ENCODE measurements at regions not wholly inside any gene's neighbourhood (a gene's known extent, or its start where the extent isn't known, plus 50 kb on each side); places are given as distances from the start of the nearest gene placed in this dataset.
"Not testable (repeated sequence)": the region's sequence is repeated elsewhere in the genome, so short reads cannot be mapped to it uniquely, and the experiment has no call there.

GRCh38 chr18:30004965-30005364 is 1037.6 kb downstream of the DSC3 start:
- DNase-seq = no peak

DNA sequence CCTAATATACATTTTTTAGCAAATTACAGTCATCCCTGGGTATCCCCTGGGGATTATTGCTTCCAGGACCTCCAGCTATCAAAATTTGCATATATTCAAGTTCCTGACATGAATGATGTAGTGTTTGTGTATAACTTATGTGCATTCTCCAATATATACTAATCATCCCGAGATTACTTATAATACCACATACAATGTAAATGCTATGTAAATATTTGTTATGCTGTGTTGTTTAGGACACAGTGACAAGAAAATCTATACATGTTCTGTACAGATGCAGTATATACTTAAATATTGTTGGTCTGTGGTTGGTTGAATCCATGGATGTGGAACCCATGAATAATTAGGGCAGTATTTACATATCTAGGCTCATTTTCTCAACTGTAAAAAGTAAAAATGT is 1060.3 kb downstream of the DSC3 start:
- no peak for DNase-seq

DNA sequence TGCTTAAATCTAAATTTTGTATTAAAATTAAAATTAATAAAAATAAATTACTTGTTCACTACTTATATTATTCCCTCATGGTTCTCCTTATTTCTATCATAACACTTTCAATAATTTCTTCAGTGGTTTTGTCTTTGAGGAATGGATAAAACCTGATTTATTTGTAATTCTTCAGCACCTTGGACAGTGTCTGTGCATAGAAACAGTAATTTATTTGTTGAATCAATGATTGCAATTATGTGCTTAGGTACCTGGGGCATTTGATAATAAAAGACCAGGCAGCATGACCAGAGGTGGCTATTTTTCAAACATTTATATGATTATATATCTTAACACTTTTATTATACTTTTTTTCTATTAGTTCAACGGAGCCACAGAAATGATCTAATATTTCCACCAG is 1062.7 kb downstream of the DSC3 start:
- DNase-seq = no peak

DNA sequence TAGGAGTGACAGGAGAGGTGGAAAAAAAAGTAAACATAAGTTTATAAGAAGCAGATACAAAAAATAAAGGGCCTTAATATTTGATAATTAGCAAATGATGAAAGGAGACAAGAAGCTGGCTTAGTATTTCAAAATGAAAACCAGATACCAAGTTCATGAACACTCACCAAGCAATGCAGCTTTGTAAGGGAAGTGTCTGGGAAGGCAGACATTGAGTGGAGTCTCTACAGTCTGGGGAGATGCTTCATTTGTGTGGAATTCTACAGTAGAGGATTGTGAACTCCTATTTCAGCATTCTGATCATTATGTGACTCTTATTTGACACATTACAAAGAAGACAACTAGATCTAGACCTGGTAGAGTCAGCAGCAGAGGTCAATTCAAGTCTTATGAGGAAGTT is 1072.7 kb downstream of the DSC3 start:
- no peak for DNase-seq

- no peak for DNase-seq
Measured at GRCh38 chr18:29962579-29962978, 1080.0 kb downstream of the DSC3 start.

- DNase-seq = no peak
Measured at GRCh38 chr18:29960539-29960938, 1082.0 kb downstream of the DSC3 start.

GRCh38 chr18:29930231-29930630 is 1112.3 kb downstream of the DSC3 start:
- no peak for DNase-seq

DNA sequence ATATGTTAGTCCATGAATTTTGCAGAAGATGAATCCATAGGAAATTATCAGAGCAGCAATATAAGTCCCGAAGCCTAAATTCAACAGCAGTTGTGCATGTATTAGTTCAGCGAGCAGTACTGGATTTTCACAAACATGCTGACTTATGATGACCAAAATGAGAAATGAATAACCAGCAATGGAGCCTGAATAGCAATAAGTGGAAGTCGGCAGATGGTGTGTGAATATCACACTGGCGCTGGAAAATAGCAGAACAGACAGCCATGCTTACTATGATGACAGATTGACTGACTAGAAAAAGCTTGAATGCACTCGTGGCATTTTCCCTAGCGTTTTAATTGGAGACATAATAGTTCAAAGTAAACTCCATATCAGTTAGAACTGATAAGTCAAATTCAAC is 1114.5 kb downstream of the DSC3 start:
- no peak for DNase-seq

GRCh38 chr18:29925566-29925965 is 1117.0 kb downstream of the DSC3 start:
- DNase-seq = no peak

- DNase-seq = no peak
Measured at GRCh38 chr18:29912351-29912750, 1130.2 kb downstream of the DSC3 start.

- DNase-seq = peak in 1 of 2 experiments; percentile 2
Measured at GRCh38 chr18:29892960-29893558, 1149.5 kb downstream of the DSC3 start.

DNA sequence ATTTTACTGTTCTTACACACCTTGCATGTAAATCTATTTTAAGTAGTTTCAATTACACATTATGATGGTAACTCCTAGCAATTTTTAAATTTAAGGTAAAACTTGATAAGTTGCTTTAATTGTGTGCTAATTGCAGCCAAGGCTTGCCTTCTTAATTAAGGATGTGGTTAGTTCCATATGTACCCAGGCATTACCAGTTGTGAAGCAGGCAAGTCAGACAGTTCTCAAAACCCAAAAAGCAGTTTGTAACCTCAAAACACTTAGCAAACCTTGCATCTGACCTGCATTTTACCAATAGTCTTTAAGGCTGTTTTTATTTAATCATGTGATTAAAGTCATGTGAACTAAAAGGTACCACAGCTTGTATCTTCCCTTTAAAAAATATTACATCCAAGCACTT is 1159.4 kb downstream of the DSC3 start:
- no peak for DNase-seq

- DNase-seq = no peak
Measured at GRCh38 chr18:29882620-29883019, 1159.9 kb downstream of the DSC3 start.

DNA sequence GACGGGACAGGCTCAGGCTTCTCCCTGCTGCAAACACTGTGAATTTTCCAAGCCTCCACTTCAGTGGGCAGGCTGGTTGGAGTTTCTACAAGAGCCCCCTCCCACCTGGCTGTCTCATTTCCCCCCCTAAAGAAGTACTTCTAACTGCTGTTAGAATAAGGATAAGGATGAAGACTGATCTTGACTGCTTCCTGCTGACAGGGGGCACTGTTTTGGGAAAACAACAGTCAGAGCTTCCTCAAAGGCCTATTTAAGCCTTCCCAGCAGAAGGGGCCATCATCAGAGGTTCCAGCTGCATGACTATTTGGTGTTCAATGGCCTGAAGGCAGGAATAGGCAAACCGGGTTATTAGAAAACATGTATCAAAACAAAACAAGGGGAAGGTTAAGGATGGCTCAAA is 1162.8 kb downstream of the DSC3 start:
- no peak for DNase-seq

- DNase-seq = peak; percentile 1 to 4
Measured at GRCh38 chr18:29874519-29875098, 1167.9 kb downstream of the DSC3 start.

DNA sequence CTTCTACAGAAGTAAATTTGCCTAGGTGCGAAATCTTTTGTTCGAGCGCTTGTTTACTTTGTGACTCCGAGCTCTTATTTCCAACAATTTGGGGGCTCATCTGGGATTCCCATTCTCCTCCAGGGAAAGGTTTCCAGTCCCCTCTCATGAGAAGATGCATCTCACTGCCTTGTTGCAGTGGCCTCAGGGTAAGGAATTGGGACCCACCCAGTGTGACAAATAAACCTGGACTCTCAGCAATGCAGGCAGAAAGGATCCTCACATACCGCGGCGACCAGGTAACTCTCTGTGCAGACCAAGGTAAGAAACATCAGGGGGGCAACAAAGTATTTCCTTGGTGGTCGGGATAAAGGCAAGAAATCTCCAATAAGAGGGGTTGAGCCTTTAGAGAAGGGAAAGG is 1169.3 kb downstream of the DSC3 start:
- DNase-seq = no peak

DNA sequence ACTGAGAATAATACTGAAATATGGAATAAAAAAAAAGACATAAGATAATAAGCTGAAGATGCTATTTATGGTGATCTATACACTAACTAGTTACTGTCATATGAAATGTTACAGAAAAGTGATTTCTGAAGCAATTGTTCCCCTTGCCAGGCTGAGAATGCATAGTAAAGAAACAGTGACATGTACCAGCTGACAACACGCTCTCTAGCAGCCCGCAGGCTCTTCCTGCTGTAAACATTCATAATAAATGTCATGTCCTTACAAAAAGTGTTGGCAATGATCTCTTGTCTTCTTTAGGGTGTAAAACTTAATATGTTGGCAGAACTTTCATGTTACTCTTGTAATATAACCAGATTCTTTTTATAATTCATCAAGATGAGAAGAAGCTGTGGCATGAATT is 1171.3 kb downstream of the DSC3 start:
- no peak for DNase-seq

GRCh38 chr18:29862824-29863223 is 1179.7 kb downstream of the DSC3 start:
- DNase-seq = no peak

DNA sequence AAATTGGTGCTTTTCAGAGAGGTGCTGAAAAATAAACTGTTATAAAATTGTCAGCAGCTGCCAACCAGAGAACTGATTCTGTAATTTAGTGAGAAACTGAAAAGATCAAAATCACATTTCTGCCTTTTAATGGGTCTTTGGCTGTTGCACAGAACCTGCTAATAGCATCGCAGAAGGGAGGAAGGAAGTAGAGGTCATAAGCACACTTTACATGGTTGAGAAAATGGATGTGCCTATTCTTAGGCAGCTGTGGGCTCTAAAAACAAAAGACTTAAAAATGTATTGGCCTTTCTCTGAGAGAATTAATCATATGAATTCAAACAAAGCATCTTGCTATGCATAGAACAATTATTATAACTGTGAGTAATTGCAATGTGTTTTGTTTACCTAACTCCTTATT is 1186.9 kb downstream of the DSC3 start:
- no peak for DNase-seq

DNA sequence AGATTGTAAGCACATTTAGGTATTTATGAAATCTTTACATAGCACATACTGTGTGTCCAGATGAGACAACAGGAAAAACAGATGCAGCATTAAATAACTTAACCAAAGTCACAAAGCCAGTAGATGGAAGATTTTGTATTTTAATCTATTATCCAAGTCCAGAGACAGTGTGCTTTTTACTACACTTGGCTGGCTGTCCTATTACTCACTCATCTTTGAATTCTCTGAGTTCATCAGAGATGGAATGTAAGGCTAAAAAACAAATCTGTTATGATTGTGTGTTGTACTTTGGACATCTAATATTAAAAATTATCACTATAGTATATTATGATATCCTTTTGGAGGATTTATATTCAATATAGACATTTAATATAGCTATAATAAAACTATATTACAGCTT is 1189.4 kb downstream of the DSC3 start:
- DNase-seq = no peak

- no peak for DNase-seq
Measured at GRCh38 chr18:29849144-29849543, 1193.4 kb downstream of the DSC3 start.

DNA sequence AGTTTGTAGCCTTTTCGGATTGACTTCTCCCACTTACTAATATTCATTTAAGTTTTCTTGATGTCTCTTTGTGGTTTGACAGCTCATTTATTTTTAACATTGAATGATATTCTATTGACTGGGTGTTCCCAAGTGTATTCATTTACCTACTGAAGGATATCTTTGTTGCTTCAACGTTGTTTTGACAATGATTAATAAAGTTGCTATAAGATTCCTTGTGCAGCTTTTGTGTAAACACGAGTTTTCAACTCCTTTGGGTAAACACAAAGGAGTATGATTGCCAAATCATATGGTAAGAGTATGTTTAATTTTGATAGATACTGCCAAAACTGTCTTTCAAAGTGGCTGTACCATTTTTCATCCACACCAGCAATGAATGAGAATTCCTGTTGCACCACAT is 1200.9 kb downstream of the DSC3 start:
- DNase-seq = no peak

- DNase-seq = no peak
Measured at GRCh38 chr18:29840089-29840488, 1202.5 kb downstream of the DSC3 start.

GRCh38 chr18:29838961-29839360 is 1203.6 kb downstream of the DSC3 start:
- not testable (repeated sequence) for DNase-seq

GRCh38 chr18:29838556-29838955 is 1204.0 kb downstream of the DSC3 start:
- no peak for DNase-seq
